Panc1 (cell line): ENCODE measurements at regions not wholly inside any gene's neighbourhood (a gene's known extent, or its start where the extent isn't known, plus 50 kb on each side); places are given as distances from the start of the nearest gene placed in this dataset.

Source experiments
- CTCF ChIP-seq: fragments of 450-650 bp; IDR thresholded peaks from 2 replicates; pipeline ENCODE4 v1.5.1; 2017; ENCODE audit warnings: mild to moderate bottlenecking
- TF ChIP-seq, protein P1 (sequence below), 2 experiments: IDR thresholded peaks; 2 replicates each; pipeline ENCODE4 v1.6.1; 2011 to 2012; ENCODE audit warnings: low read depth in 2 of 2, control low read depth in 1 of 2, low read length in 1 of 2, mild to moderate bottlenecking in 1 of 2, moderate library complexity in 1 of 2; ENCODE audit not compliant: insufficient read depth in 1 of 2

- no peak for TF ChIP-seq CTCF
- TF ChIP-seq, protein P1, sequence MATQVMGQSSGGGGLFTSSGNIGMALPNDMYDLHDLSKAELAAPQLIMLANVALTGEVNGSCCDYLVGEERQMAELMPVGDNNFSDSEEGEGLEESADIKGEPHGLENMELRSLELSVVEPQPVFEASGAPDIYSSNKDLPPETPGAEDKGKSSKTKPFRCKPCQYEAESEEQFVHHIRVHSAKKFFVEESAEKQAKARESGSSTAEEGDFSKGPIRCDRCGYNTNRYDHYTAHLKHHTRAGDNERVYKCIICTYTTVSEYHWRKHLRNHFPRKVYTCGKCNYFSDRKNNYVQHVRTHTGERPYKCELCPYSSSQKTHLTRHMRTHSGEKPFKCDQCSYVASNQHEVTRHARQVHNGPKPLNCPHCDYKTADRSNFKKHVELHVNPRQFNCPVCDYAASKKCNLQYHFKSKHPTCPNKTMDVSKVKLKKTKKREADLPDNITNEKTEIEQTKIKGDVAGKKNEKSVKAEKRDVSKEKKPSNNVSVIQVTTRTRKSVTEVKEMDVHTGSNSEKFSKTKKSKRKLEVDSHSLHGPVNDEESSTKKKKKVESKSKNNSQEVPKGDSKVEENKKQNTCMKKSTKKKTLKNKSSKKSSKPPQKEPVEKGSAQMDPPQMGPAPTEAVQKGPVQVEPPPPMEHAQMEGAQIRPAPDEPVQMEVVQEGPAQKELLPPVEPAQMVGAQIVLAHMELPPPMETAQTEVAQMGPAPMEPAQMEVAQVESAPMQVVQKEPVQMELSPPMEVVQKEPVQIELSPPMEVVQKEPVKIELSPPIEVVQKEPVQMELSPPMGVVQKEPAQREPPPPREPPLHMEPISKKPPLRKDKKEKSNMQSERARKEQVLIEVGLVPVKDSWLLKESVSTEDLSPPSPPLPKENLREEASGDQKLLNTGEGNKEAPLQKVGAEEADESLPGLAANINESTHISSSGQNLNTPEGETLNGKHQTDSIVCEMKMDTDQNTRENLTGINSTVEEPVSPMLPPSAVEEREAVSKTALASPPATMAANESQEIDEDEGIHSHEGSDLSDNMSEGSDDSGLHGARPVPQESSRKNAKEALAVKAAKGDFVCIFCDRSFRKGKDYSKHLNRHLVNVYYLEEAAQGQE (IDR thresholded peaks at IDR 0.05; ENCODE audit: insufficient read depth in 1 of 2, low read depth in 2 of 2, low read length in 1 of 2): no peak
Observed at GRCh38 chr14:97428808-97429440, 631.7 kb downstream of the VRK1 start.
